ENCODE measurements at regions not wholly inside any gene's neighbourhood (a gene's known extent, or its start where the extent isn't known, plus 50 kb on each side); places are given as distances from the start of the nearest gene placed in this dataset.
A peak's percentile ranks its signal among the peaks of the same experiment; 100 is the strongest.
"Not testable (repeated sequence)": the region's sequence is repeated elsewhere in the genome, so short reads cannot be mapped to it uniquely, and the experiment has no call there.

DNA sequence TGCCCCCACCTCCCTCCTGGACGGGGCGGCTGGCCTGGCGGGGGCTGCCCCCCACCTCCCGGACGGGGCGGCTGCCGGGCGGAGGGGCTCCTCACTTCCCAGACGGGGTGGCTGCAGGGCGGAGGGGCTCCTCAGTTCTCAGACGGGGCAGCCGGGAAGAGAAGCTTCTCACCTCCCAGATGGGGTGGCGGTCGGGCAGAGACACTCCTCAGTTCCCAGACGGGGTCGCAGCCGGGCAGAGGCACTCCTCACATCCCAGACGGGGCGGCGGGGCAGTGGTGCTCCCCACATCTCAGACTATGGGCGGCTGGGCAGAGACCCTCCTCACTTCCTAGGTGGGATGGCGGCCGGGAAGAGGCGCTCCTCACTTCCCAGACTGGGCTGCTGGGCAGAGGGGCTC lies 164.7 kb upstream of the ANKRD55 start:
- 16% methylated on average over 8 of the region's 24 CpGs for WGBS (ENCODE audit: insufficient coverage, low coverage, missing lambda C conversion rate)
- not testable (repeated sequence) for ATAC-seq

DNA sequence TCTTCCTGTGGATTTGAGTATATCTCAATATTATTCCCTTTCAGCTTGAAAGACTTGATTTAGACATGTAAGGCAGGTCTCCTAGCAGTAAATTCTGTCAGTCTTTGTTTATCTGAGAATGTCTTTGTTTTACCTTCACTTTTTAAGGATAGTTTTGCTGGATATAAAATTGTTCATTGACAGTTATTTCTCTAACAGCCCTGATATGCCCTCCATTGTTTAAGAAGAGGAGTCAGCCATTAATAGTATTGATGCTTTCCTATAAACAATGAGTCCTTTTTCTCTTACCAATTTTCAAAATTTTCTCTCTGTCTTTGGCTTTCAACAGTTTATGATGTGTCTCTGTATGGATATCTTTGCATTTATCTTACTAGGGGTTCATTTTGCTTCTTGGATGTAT lies 163.5 kb upstream of the ANKRD55 start:
- H3K9ac ChIP-seq (ENCODE audit: insufficient read depth in 1 of 2, low read depth in 2 of 2, low read length in 2 of 2), result no peak overlapping the region
- ChIA-PET POLR2A (no interaction called here), CTCF (ENCODE audit: low intra/inter-chr PET ratio) (no interaction called here)
- peaks cover 4% of the 10 kb centered on the region; the same call in 1 of the 2 replicates for H3K9me3 ChIP-seq (replicated peaks; ENCODE audit: control insufficient read depth, insufficient read depth, low read depth, low read length)
- H3K27ac ChIP-seq (ENCODE audit: extremely low read depth, low read depth, low read length), result no peak overlapping the region
- no peaks in the 10 kb centered on the region for H3K9me1 ChIP-seq (ENCODE audit: control insufficient read depth, insufficient read depth, low read length)
- no peaks in the 10 kb centered on the region for H3K79me2 ChIP-seq (ENCODE audit: control insufficient read depth, insufficient read depth, low read length)
- no peaks in the 10 kb centered on the region for H3K27me3 ChIP-seq (ENCODE audit: control insufficient read depth in 2 of 2, insufficient read depth in 2 of 2, low read length in 2 of 2)
- no peaks in the 10 kb centered on the region for H3K4me1 ChIP-seq (replicated peaks in 1 of 2; ENCODE audit: control insufficient read depth in 2 of 2, insufficient read depth in 2 of 2, low read length in 2 of 2)
- no peaks in the 10 kb centered on the region for H3K36me3 ChIP-seq (ENCODE audit: control insufficient read depth, insufficient read depth, low read length)
- TF ChIP-seq ZFP1 (CRISPR knock-in tag; IDR thresholded peaks at IDR 0.05) (peak; percentile 93), ZNF561 (CRISPR knock-in tag; conservative IDR thresholded peaks at IDR 0.05) (no peak), IRF2 (CRISPR knock-in tag; IDR thresholded peaks at IDR 0.05) (no peak)
- DNase-seq (ENCODE audit: extremely low read depth in 1 of 4, low spot score in 3 of 4) (no peak), FAIRE-seq (no peak), ATAC-seq (no peak)
- intact Hi-C loops (cut with micrococcal nuclease) (no loop called here), in situ Hi-C loops (cut with MboI) (no loop called here)
- H3K4me2 ChIP-seq (ENCODE audit: insufficient read depth, low read length), result no peak overlapping the region
- H2AFZ ChIP-seq (ENCODE audit: low read depth, low read length), result no peak overlapping the region
- no TSS peak for BruUV-seq (replicated peaks)
- no peak overlapping the region for H3K4me3 ChIP-seq
- H4K20me1 ChIP-seq (replicated peaks; ENCODE audit: control insufficient read depth, insufficient read depth, low read length), result no peaks in the 10 kb centered on the region

More for the DNA sequence above, 164.7 kb upstream of the ANKRD55 start:
- H3K9me1 ChIP-seq (ENCODE audit: control insufficient read depth, insufficient read depth, low read length); intact Hi-C loops (cut with micrococcal nuclease); DNase-seq (ENCODE audit: extremely low read depth in 1 of 4, low spot score in 3 of 4); H2AFZ ChIP-seq (ENCODE audit: low read depth, low read length); H3K9me3 ChIP-seq (replicated peaks; ENCODE audit: control insufficient read depth, insufficient read depth, low read depth, low read length); CTCF ChIA-PET (ENCODE audit: low intra/inter-chr PET ratio); H3K4me2 ChIP-seq (ENCODE audit: insufficient read depth, low read length); H3K27ac ChIP-seq (ENCODE audit: extremely low read depth, low read depth, low read length); H3K9ac ChIP-seq (ENCODE audit: insufficient read depth in 1 of 2, low read depth in 2 of 2, low read length in 2 of 2); H4K20me1 ChIP-seq (replicated peaks; ENCODE audit: control insufficient read depth, insufficient read depth, low read length); POLR2A ChIA-PET; FAIRE-seq; H3K4me1 ChIP-seq (replicated peaks in 1 of 2; ENCODE audit: control insufficient read depth in 2 of 2, insufficient read depth in 2 of 2, low read length in 2 of 2); H3K36me3 ChIP-seq (ENCODE audit: control insufficient read depth, insufficient read depth, low read length); H3K4me3 ChIP-seq; in situ Hi-C loops (cut with MboI); H3K79me2 ChIP-seq (ENCODE audit: control insufficient read depth, insufficient read depth, low read length); BruUV-seq (replicated peaks); H3K27me3 ChIP-seq (ENCODE audit: control insufficient read depth in 2 of 2, insufficient read depth in 2 of 2, low read length in 2 of 2): not testable (repeated sequence)

Measured in K562 (cell line).